Hematopoietic multipotent progenitor cell treated with erythropoietin and hydrocortisone succinate and interleukin-3 and kit ligand, for 8 days (in vitro differentiated cells): ENCODE measurements at regions not wholly inside any gene's neighbourhood (a gene's known extent, or its start where the extent isn't known, plus 50 kb on each side); places are given as distances from the start of the nearest gene placed in this dataset.
A peak's percentile ranks its signal among the peaks of the same experiment; 100 is the strongest.
"Not testable (repeated sequence)": the region's sequence is repeated elsewhere in the genome, so short reads cannot be mapped to it uniquely, and the experiment has no call there.

ENCODE experiments used
- DNase-seq: peaks from one replicate; pipeline ENCODE4 v3.0.0-alpha.2; 2015

DNA sequence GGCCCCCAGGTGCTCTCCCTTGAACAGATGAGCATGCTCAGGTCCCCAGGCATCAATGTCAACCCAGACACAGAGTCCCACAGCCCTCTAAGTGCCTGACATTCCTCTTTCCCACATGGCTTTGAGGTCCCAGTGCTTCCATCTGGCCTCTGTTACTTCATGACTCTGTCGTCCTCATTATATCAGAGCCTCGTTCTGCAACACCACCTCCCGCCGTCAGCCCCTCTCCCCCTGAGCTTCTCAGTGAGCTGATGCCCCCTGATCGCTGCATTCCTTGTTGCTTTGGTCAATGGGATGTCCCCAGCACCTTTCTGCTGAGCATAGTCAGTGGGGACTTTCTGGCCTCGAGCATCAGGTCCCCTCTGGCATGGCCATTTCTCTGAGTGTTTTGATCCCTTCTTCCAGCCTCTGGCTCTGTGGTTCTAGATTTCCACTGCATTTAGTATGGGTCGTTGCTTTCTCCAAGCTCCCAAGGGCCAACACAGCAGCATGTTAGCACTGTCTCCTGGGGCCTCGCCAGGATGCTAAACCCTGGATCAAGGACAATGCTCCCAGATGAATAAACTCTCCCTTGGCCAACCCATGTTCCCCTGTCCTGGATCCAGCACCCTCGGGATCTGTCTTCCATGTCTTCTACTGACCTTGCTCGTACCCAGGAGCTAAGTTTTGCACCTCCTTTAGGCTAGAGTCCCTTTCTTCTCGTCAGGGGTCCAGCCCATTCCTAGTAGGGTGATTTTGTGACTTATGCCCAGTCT, 143.2 kb upstream of the TWIST2 start:
- DNase-seq, result no peak

- DNase-seq, result no peak
Measured at GRCh38 chr2:238706163-238706562, 141.7 kb upstream of the TWIST2 start.

DNA sequence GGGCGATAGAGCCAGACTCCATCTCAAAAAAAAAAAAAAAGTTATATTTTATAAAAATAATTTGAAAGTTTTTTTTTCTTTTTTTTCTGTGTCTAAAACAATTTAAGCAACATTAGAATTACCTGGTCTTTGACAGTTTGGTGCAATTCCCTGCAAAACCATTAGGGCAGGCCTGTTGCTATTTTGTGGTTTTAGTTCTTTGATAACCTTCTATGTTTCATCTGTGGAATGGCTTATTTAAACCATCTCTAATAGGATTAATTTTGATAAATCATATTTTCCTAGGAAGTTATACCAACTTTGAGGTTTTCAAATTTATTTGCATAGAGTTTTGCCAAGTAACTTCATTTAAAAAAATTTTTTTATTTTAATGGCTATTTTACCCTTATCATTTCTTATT, 141.2 kb upstream of the TWIST2 start:
- no peak for DNase-seq

- no peak for DNase-seq
Measured at GRCh38 chr2:238709325-238710025, 138.4 kb upstream of the TWIST2 start.

- no peak for DNase-seq
Measured at GRCh38 chr2:238710032-238710735, 137.7 kb upstream of the TWIST2 start.

GRCh38 chr2:238710787-238711186, 137.1 kb upstream of the TWIST2 start:
- no peak for DNase-seq

- DNase-seq, result no peak
Measured at GRCh38 chr2:238711346-238711745, 136.5 kb upstream of the TWIST2 start.

GRCh38 chr2:238712011-238712410, 135.9 kb upstream of the TWIST2 start:
- DNase-seq, result no peak

DNA sequence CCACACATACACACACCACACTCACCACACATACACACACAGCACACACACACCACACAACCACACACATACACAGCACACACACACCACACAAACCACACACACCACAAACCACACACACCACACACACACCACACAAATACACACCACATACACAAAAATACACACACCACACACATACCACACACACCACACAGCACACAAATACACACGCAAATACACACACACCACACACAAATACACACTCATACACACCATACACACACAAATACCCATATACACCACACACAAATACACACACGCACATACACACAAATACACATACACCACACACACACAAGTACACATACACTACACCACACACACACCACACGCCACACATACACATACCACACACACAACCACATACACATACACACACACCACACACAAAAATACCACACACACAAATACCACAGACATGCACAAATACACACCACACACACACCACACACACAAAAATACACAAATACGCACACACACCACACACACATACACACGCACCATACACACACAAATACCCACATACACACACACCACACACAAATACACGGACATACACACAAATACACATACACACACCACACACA, 134.6 kb upstream of the TWIST2 start:
- DNase-seq, result no peak

DNA sequence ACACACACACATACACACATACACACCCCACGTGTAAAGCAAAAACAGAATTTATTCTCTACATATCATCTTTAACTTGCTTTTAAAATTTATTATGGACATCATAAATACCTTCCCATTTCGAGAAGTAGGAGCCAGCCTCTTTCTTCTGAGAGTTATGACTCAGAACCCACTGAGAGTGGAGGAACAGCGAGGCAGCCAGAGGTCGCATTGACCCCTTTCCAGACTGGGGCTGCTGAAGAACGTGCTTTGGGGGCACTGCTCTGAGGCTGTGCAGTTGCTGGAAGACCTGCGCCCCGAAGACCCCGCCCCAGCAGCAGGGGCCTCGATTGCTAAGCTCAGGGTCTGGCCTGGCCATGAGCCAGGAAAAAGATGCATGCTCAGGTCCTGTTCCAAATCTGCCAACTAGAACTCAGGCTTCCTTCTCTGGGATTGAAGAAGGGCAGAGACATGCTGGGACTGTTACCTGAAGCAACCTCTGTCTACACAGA, 133.8 kb upstream of the TWIST2 start:
- DNase-seq, result no peak

- no peak for DNase-seq
Measured at GRCh38 chr2:238716171-238716570, 131.7 kb upstream of the TWIST2 start.

- no peak for DNase-seq
Measured at GRCh38 chr2:238716585-238716984, 131.3 kb upstream of the TWIST2 start.

DNA sequence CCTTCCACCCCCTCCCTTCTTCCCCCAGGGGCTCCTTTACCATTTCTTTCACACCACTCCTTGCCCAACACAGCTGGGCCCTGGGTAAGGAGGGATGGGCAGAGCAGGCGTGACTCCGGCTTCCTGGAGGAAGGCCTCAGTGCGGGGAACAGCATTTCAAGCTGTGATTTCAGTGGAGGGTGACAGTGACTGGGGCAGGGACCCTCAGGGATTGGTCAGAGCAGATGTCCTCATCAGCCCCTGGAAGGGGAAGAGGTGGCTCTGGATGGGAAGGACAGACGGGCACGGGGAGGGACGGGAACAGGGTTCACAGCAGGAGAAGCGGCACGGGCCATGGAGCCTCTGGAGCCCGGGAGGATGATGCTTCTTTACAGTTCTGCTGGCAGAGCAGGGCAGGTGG, 130.8 kb upstream of the TWIST2 start:
- DNase-seq, result no peak

- no peak for DNase-seq
Measured at GRCh38 chr2:238719641-238720040, 128.2 kb upstream of the TWIST2 start.

DNA sequence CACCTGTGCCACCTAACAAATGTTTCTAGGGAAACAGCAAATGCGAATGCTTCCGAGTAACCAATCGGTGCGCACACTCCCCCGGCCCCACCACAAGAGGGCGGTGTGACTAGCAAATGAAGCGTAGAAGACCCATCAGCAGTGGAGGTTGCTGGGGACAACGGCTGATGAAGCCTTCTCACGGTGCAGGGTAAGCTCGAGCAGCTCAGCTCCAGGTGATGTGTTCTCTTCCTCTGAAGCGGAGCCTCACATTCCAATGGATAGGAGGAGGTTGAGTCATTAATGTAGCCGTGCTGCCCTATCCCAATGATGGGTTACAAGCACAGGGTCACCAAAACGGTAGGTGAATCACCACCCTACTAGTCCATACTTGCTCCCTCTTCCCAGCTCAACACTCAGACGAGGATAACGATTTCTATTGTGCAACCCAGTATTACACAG, 127.6 kb upstream of the TWIST2 start:
- DNase-seq, result peak; percentile 38

- DNase-seq, result no peak
Measured at GRCh38 chr2:238722181-238722580, 125.7 kb upstream of the TWIST2 start.

DNA sequence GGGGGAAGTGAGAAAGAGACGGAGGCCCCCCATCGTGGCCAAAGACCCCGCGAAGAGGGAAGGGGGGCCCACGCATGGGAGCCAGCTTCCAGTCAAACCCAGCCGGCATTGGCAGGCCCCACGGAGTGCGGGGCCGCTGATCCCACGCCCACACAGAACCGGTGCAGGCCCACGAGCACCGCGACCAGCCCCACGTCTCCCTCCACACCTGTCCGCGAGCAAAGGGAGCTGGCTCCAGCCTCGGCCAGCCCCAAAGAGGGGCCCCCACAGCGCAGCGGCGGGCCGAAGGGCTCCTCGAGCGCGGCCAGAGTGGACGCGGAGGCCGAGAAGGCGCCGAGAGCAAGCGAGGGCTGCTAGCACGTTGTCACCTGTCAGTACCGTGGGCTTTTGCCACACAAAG, 125.0 kb upstream of the TWIST2 start:
- no peak for DNase-seq

GRCh38 chr2:238723740-238724320, 124.1 kb upstream of the TWIST2 start:
- DNase-seq, result not testable (repeated sequence)

- no peak for DNase-seq
Measured at GRCh38 chr2:238724728-238725127, 123.2 kb upstream of the TWIST2 start.

- no peak for DNase-seq
Measured at GRCh38 chr2:238725298-238725697, 122.6 kb upstream of the TWIST2 start.

DNA sequence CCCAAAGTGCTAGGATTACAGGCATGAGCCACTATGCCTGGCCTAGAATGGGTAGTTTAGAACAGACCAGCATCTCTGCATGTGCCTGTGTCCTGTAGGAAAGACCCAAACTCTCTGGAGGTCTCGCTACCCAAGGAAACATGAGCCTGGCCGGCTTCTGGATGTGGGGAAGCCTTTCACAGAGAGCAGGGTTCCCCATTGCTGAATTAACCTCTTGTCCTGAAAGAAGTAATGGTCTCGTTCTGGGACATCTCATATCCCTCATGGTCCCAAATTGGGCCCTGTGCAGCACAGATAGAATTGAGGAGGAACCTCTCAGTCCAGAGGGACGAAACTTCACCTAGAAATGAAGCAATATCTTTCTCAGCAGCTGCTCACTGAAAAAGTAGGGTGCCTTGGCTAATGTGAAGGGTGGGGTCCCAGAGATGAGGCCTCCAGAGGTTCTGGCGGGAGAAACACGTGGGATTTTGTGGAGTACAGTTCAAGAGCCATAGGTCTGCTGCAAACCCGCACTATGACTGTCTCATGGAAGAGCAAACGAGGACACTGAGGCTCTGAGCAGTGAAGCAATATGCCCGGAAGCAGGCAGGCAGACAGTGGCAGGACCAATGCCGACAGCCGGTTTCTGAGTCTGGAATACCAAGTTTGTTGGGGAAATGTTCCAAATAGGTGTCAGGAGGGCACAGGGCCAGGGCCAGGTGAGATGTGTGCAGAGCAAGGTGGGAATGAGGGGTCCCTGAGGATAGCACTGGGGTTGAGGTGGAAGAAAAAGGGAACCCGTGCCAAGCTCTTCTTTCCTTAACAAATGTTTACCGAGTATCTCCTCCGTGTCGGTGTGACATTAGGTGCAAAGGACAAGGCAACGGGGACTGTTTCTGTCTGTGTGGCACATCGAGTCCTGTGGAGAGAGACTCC, 121.0 kb upstream of the TWIST2 start:
- no peak for DNase-seq
